MM.1S (cell line): ENCODE measurements at regions not wholly inside any gene's neighbourhood (a gene's known extent, or its start where the extent isn't known, plus 50 kb on each side); places are given as distances from the start of the nearest gene placed in this dataset.

Experiments used
- DNase-seq: peaks from one replicate; pipeline ENCODE4 v3.0.0-alpha.2; 2015
- H2AFZ ChIP-seq: fragments of 300-600 bp; sonication (generic); 2 replicates; pipeline ENCODE4 v1.6.0; 2016; ENCODE audit warnings: antibody characterized with exemption, low read length
- H3F3A ChIP-seq: fragments of 300-600 bp; sonication (generic); 2 replicates; pipeline ENCODE4 v1.6.1; 2016; ENCODE audit warnings: mild to moderate bottlenecking, antibody characterized with exemption, low read length, moderate library complexity, mixed read lengths; ENCODE audit not compliant: insufficient read depth
- H3K27ac ChIP-seq: fragments of 300-600 bp; sonication (generic); 2 replicates; pipeline ENCODE4 v1.5.1; 2016; ENCODE audit warnings: mild to moderate bottlenecking, low read length
- H3K27me3 ChIP-seq: fragments of 300-600 bp; sonication (generic); replicated peaks from 2 replicates; pipeline ENCODE4 v1.6.0; 2016; ENCODE audit warnings: low read length; ENCODE audit not compliant: insufficient read depth
- H3K36me3 ChIP-seq: fragments of 300-600 bp; sonication (generic); replicated peaks from 2 replicates; pipeline ENCODE4 v1.6.1; 2016; ENCODE audit warnings: mild to moderate bottlenecking, low read length, mixed read lengths; ENCODE audit not compliant: insufficient read depth
- H3K4me1 ChIP-seq: fragments of 300-600 bp; sonication (generic); 2 replicates; pipeline ENCODE4 v1.6.1; 2016; ENCODE audit warnings: low read length, mixed read lengths
- H3K4me2 ChIP-seq: fragments of 300-600 bp; sonication (generic); 2 replicates; pipeline ENCODE4 v1.6.0; 2016; ENCODE audit warnings: low read depth, low read length
- H3K4me3 ChIP-seq: fragments of 300-600 bp; sonication (generic); 2 replicates; pipeline ENCODE4 v1.5.1; 2016; ENCODE audit warnings: low read length, mixed read lengths
- H3K79me2 ChIP-seq: fragments of 300-600 bp; sonication (generic); 2 replicates; pipeline ENCODE4 v1.6.1; 2016; ENCODE audit warnings: mixed run types, low read length, mixed read lengths
- H3K9ac ChIP-seq: fragments of 300-600 bp; sonication (generic); 2 replicates; pipeline ENCODE4 v1.6.1; 2016; ENCODE audit warnings: low read length, mixed read lengths
- H3K9me2 ChIP-seq: fragments of 300-600 bp; sonication (generic); replicated peaks from 2 replicates; pipeline ENCODE4 v1.6.1; 2016; ENCODE audit warnings: mild to moderate bottlenecking, low read length, mixed read lengths; ENCODE audit not compliant: insufficient read depth
- H3K9me3 ChIP-seq: fragments of 300-600 bp; sonication (generic); replicated peaks from 2 replicates; pipeline ENCODE4 v1.6.1; 2016; ENCODE audit warnings: mild to moderate bottlenecking, low read length, mixed read lengths; ENCODE audit not compliant: insufficient read depth
- H4K20me1 ChIP-seq: fragments of 300-600 bp; sonication (generic); 2 replicates; pipeline ENCODE4 v1.6.1; 2016; ENCODE audit warnings: mild to moderate bottlenecking, low read length, moderate library complexity, mixed read lengths; ENCODE audit not compliant: insufficient read depth
- EZH2 ChIP-seq: fragments of 300-600 bp; sonication (generic); optimal IDR thresholded peaks from 2 replicates; pipeline ENCODE3; 2017; ENCODE audit warnings: low read depth, mild to moderate bottlenecking, antibody characterized with exemption, low read length, mixed read lengths
- EZH2phosphoT487 ChIP-seq: fragments of 300-600 bp; sonication (generic); IDR thresholded peaks from 2 replicates; pipeline ENCODE4 v1.6.1; 2018; ENCODE audit warnings: antibody characterized with exemption, low read length
- TF ChIP-seq, protein P1 (sequence below): fragments of 300-600 bp; sonication (generic); IDR thresholded peaks from 2 replicates; pipeline ENCODE4 v1.5.1; 2016; ENCODE audit warnings: antibody characterized with exemption, low read length, mixed read lengths

DNA sequence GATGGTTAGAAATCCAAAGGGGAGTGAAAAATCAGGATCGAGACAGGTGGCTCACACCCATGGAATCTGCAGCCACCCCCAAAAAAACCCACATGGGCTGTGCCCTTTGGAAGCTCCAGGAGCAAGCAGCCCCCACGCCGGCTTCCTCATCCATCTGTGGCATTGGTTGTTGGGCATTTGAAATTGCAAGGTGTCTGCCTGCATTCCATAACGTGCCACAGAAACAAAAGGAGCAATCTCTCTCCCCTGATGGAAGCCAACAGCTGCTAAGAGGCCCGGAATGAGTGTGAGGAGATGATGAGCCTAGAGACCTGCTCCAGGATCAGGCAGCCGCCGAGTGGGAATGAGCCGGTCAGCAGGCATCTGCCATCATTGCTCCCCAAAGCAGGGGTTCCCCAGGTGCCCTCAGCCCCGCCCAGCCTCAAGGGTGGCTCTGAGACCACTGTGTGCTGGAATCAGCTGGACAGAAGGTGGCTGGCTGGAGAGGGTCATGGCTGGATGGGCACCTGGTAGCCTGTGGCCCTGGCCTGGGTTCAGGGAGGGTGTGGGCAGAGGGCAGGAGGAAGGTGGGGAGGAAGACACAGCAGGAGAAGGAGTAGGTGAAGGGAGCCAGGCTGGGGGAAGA, 113.2 kb downstream of the CRLF2 start:
- no peak overlapping the region for H3K4me3 ChIP-seq
- no peaks in the 10 kb centered on the region for H3K9me2 ChIP-seq
- no peaks in the 10 kb centered on the region for H3F3A ChIP-seq
- H3K4me1 ChIP-seq: no peaks in the 10 kb centered on the region
- H3K79me2 ChIP-seq: no peaks in the 10 kb centered on the region
- H3K36me3 ChIP-seq: no peaks in the 10 kb centered on the region
- no peaks in the 10 kb centered on the region for H4K20me1 ChIP-seq
- no peak for TF ChIP-seq EZH2
- TF ChIP-seq EZH2phosphoT487: no peak
- TF ChIP-seq, protein P1, sequence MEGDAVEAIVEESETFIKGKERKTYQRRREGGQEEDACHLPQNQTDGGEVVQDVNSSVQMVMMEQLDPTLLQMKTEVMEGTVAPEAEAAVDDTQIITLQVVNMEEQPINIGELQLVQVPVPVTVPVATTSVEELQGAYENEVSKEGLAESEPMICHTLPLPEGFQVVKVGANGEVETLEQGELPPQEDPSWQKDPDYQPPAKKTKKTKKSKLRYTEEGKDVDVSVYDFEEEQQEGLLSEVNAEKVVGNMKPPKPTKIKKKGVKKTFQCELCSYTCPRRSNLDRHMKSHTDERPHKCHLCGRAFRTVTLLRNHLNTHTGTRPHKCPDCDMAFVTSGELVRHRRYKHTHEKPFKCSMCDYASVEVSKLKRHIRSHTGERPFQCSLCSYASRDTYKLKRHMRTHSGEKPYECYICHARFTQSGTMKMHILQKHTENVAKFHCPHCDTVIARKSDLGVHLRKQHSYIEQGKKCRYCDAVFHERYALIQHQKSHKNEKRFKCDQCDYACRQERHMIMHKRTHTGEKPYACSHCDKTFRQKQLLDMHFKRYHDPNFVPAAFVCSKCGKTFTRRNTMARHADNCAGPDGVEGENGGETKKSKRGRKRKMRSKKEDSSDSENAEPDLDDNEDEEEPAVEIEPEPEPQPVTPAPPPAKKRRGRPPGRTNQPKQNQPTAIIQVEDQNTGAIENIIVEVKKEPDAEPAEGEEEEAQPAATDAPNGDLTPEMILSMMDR: no peak
- no peak overlapping the region for H2AFZ ChIP-seq
- H3K9ac ChIP-seq: no peak overlapping the region
- no peak for DNase-seq
- no peak overlapping the region for H3K27ac ChIP-seq
- H3K9me3 ChIP-seq: no peaks in the 10 kb centered on the region
- H3K4me2 ChIP-seq: no peak overlapping the region
- H3K27me3 ChIP-seq: no peaks in the 10 kb centered on the region

DNA sequence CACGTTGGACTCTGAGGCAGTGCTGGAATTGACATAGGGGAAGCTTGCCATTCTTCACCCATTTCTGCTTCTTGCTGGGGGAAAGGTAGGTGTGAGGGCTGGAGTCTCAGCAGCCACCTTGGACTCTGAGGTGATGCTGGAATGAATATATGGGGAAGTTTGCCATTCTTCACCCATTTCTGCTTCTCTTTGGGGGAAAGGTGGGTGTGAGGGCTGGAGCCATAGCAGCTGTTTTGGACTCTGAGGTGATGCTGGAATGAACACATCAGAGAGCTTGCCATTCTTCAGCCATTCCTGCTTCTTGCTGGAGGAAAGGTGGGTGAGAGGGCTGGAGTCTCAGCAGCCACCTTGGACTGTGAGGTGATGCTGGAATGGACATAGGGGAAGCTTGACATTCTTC, 115.1 kb downstream of the CRLF2 start:
- Histone ChIP-seq H2AFZ (no peak overlapping the region), H3K9me2 (no peaks in the 10 kb centered on the region), H3K9ac (no peak overlapping the region), H3K9me3 (no peaks in the 10 kb centered on the region), H4K20me1 (no peaks in the 10 kb centered on the region), H3F3A (no peaks in the 10 kb centered on the region), H3K4me3 (no peak overlapping the region), H3K27me3 (no peaks in the 10 kb centered on the region), H3K27ac (no peak overlapping the region), H3K4me2 (no peak overlapping the region), H3K4me1 (no peaks in the 10 kb centered on the region), H3K79me2 (no peaks in the 10 kb centered on the region), H3K36me3 (no peaks in the 10 kb centered on the region)
- TF ChIP-seq EZH2phosphoT487 (no peak), EZH2 (no peak)
- TF ChIP-seq, protein P1: no peak
- no peak for DNase-seq

DNA sequence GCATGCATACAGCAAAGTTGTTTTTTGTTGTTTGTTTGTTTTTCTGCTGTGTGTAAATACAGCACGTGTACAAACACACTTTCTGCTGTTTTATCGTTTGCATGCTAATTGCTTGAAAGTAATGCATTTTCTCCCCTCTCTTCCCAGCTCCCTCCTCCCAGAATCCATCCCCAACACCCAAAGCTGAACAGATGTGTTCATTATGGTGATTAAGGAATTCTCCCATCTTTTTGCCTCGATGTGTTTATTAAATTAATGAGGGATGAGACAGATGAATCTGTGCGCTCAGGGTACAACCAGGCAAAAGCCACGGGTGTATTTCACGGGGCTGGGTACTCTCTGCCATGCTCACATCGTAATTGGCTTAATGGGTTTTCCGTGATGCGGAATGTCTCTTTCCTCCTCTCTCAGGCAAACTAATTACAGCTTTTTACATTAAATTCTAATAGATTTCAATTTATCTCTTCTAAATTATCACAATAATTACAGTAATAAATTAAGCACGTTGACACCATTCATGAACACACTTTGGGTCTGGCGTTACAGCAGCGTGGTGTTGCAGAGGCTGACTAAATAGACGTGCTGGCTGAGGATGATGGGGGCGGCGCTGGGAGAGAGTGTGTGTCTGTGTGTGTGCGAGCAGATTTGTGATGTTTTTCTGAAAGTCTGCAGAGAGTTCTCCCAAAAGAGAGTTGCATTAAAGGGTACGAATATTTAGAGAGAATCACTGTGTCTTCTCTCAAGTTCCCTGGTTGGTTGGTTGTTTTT, 117.7 kb downstream of the CRLF2 start:
- H2AFZ ChIP-seq: no peak overlapping the region
- H3K9me3 ChIP-seq: no peaks in the 10 kb centered on the region
- H3K4me3 ChIP-seq: no peak overlapping the region
- no peaks in the 10 kb centered on the region for H3K36me3 ChIP-seq
- H3K27me3 ChIP-seq: no peaks in the 10 kb centered on the region
- H3K9me2 ChIP-seq: no peaks in the 10 kb centered on the region
- no peak for DNase-seq
- H4K20me1 ChIP-seq: no peaks in the 10 kb centered on the region
- no peaks in the 10 kb centered on the region for H3K4me1 ChIP-seq
- TF ChIP-seq EZH2: no peak
- TF ChIP-seq, protein P1: no peak
- no peak for TF ChIP-seq EZH2phosphoT487
- no peak overlapping the region for H3K27ac ChIP-seq
- no peak overlapping the region for H3K4me2 ChIP-seq
- H3K9ac ChIP-seq: no peak overlapping the region
- no peaks in the 10 kb centered on the region for H3F3A ChIP-seq
- no peaks in the 10 kb centered on the region for H3K79me2 ChIP-seq
